ENCODE measurements at regions not wholly inside any gene's neighbourhood (a gene's known extent, or its start where the extent isn't known, plus 50 kb on each side); places are given as distances from the start of the nearest gene placed in this dataset.

GRCh38 chr9:83183621-83184020 lies 120.7 kb upstream of the RASEF start (continued):
- TF ChIP-seq NFYB (IDR thresholded peaks at IDR 0.05; ENCODE audit: insufficient read depth, low read depth, low read length), result no peak
- TF ChIP-seq BACH1 (IDR thresholded peaks at IDR 0.05; ENCODE audit: borderline replicate concordance), result no peak
- no peak for TF ChIP-seq RAD51 (IDR thresholded peaks at IDR 0.05)
- TF ChIP-seq, protein P1, sequence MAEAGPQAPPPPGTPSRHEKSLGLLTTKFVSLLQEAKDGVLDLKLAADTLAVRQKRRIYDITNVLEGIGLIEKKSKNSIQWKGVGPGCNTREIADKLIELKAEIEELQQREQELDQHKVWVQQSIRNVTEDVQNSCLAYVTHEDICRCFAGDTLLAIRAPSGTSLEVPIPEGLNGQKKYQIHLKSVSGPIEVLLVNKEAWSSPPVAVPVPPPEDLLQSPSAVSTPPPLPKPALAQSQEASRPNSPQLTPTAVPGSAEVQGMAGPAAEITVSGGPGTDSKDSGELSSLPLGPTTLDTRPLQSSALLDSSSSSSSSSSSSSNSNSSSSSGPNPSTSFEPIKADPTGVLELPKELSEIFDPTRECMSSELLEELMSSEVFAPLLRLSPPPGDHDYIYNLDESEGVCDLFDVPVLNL (IDR thresholded peaks at IDR 0.05; ENCODE audit: low read depth, low read length), result no peak

- Histone ChIP-seq H3K9ac (ENCODE audit: control insufficient read depth, insufficient read depth, low read length) (no peak overlapping the region), H3K27me3 (replicated peaks in 1 of 2; ENCODE audit: control insufficient read depth in 2 of 2, insufficient read depth in 2 of 2, low read length in 1 of 2) (no peaks in the 10 kb centered on the region), H3K9me3 (replicated peaks; ENCODE audit: control insufficient read depth, insufficient read depth, low read length) (no peaks in the 10 kb centered on the region), H2AFZ (ENCODE audit: control insufficient read depth, low read depth, low read length) (no peak overlapping the region), H3K79me2 (ENCODE audit: control insufficient read depth, insufficient read depth, low read length) (no peaks in the 10 kb centered on the region), H4K20me1 (ENCODE audit: control insufficient read depth, insufficient read depth) (no peaks in the 10 kb centered on the region), H3K36me3 (ENCODE audit: control insufficient read depth in 2 of 2, insufficient read depth in 2 of 2, low read length in 1 of 2) (no peaks in the 10 kb centered on the region), H3K4me2 (ENCODE audit: control insufficient read depth, insufficient read depth) (no peak overlapping the region), H3K27ac (ENCODE audit: control insufficient read depth, insufficient read depth) (no peak overlapping the region), H3K4me3 (no peak overlapping the region), H3K4me1 (ENCODE audit: control insufficient read depth, insufficient read depth, low read length) (no peaks in the 10 kb centered on the region)
- FAIRE-seq, result no peak
- TF ChIP-seq KDM1A (IDR thresholded peaks at IDR 0.05; ENCODE audit: borderline replicate concordance) (no peak), USF2 (IDR thresholded peaks at IDR 0.05; ENCODE audit: borderline replicate concordance, low read depth, low read length) (no peak), CHD2 (IDR thresholded peaks at IDR 0.05; ENCODE audit: borderline replicate concordance, low read depth, low read length) (no peak), MYB (IDR thresholded peaks at IDR 0.05; ENCODE audit: borderline replicate concordance, low read depth, low read length) (no peak), SREBF1 (IDR thresholded peaks at IDR 0.05; ENCODE audit: low read length) (no peak), BACH1 (IDR thresholded peaks at IDR 0.05; ENCODE audit: borderline replicate concordance) (no peak), STAT3 (IDR thresholded peaks at IDR 0.05; ENCODE audit: low read depth, low read length) (no peak), SRF (IDR thresholded peaks at IDR 0.05; ENCODE audit: low read depth in 2 of 2, low read length in 2 of 2) (no peak), CHD1 (IDR thresholded peaks at IDR 0.05; ENCODE audit: low read depth, low read length) (no peak)
- TF ChIP-seq, protein P2, sequence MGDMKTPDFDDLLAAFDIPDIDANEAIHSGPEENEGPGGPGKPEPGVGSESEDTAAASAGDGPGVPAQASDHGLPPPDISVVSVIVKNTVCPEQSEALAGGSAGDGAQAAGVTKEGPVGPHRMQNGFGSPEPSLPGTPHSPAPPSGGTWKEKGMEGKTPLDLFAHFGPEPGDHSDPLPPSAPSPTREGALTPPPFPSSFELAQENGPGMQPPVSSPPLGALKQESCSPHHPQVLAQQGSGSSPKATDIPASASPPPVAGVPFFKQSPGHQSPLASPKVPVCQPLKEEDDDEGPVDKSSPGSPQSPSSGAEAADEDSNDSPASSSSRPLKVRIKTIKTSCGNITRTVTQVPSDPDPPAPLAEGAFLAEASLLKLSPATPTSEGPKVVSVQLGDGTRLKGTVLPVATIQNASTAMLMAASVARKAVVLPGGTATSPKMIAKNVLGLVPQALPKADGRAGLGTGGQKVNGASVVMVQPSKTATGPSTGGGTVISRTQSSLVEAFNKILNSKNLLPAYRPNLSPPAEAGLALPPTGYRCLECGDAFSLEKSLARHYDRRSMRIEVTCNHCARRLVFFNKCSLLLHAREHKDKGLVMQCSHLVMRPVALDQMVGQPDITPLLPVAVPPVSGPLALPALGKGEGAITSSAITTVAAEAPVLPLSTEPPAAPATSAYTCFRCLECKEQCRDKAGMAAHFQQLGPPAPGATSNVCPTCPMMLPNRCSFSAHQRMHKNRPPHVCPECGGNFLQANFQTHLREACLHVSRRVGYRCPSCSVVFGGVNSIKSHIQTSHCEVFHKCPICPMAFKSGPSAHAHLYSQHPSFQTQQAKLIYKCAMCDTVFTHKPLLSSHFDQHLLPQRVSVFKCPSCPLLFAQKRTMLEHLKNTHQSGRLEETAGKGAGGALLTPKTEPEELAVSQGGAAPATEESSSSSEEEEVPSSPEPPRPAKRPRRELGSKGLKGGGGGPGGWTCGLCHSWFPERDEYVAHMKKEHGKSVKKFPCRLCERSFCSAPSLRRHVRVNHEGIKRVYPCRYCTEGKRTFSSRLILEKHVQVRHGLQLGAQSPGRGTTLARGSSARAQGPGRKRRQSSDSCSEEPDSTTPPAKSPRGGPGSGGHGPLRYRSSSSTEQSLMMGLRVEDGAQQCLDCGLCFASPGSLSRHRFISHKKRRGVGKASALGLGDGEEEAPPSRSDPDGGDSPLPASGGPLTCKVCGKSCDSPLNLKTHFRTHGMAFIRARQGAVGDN (IDR thresholded peaks at IDR 0.05), result no peak
- ChIA-PET RAD21 (ENCODE audit: unreplicated experiment) (no interaction called here), SMC1A (ENCODE audit: uncharacterized antibody, unreplicated experiment) (no interaction called here), CTCF (no interaction called here), POLR2A (no interaction called here)
- BruUV-seq (replicated peaks), result no TSS peak
- WGBS (ENCODE audit: insufficient coverage, insufficient replicate concordance, low lambda C conversion rate, missing lambda C conversion rate), result 35% methylated on average over 3 of the region's 3 CpGs
- in situ Hi-C loops (cut with MboI), result no loop called here
- no peak for ATAC-seq
- intact Hi-C loops (cut with micrococcal nuclease; ENCODE audit: unreplicated experiment), result no loop called here
- no peak for DNase-seq (ENCODE audit: low read depth, low spot score)
Observed at GRCh38 chr9:83182071-83182470, 119.1 kb upstream of the RASEF start.

All from GM12878 (cell line).